Stimulated activated naive CD8-positive, alpha-beta T cell treated with anti-CD3 and anti-CD28 coated beads, Interleukin-15, amount 100 ng/mL, for 72 hours (primary cell): ENCODE measurements at regions not wholly inside any gene's neighbourhood (a gene's known extent, or its start where the extent isn't known, plus 50 kb on each side); places are given as distances from the start of the nearest gene placed in this dataset.
"Not testable (repeated sequence)": the region's sequence is repeated elsewhere in the genome, so short reads cannot be mapped to it uniquely, and the experiment has no call there.

ENCODE experiments used
- ATAC-seq: fragments of 150-1000 bp; cut with Tn5 transposase; 2 replicates; pipeline ENCODE4 v1.10.0; 2021; ENCODE audit warnings: mild to moderate bottlenecking, moderate library complexity
- DNase-seq, 2 donors: peaks; one replicate each; pipeline ENCODE4 v3.0.0; 2021 to 2022
- H3K27ac Mint-ChIP-seq, 2 donors: one replicate each; pipeline ENCODE4 v1.8.0; 2022; ENCODE audit warnings: mild to moderate bottlenecking in 2 of 2, mixed read lengths in 2 of 2, moderate library complexity in 2 of 2
- H3K27me3 Mint-ChIP-seq: one replicate; pipeline ENCODE4 v1.8.0; 2022; ENCODE audit warnings: mixed read lengths
- H3K4me1 Mint-ChIP-seq: one replicate; pipeline ENCODE4 v1.8.0; 2022; ENCODE audit warnings: mild to moderate bottlenecking, mixed read lengths
- H3K4me3 Mint-ChIP-seq, 2 donors: one replicate each; pipeline ENCODE4 v1.8.0; 2022; ENCODE audit warnings: mild to moderate bottlenecking in 2 of 2, mixed read lengths in 2 of 2, moderate library complexity in 1 of 2
- H3K9me3 Mint-ChIP-seq, 2 donors: one replicate each; pipeline ENCODE4 v1.8.0; 2022; ENCODE audit warnings: mixed read lengths in 2 of 2

- H3K4me3 Mint-ChIP-seq, result no peak overlapping the region
- H3K27me3 Mint-ChIP-seq, result no peaks in the 10 kb centered on the region
- H3K27ac Mint-ChIP-seq, result no peak overlapping the region
- DNase-seq (no peak), ATAC-seq (no peak)
- H3K4me1 Mint-ChIP-seq, result peaks cover 26% of the 10 kb centered on the region
- H3K9me3 Mint-ChIP-seq, result no peaks in the 10 kb centered on the region
Measured at GRCh38 chr11:86175626-86176025, 68.9 kb upstream of the EED start.

- Mint-ChIP-seq H3K9me3 (no peaks in the 10 kb centered on the region), H3K4me1 (peaks cover 26% of the 10 kb centered on the region), H3K27me3 (no peaks in the 10 kb centered on the region), H3K4me3 (no peak overlapping the region), H3K27ac (no peak overlapping the region)
- ATAC-seq, result no peak
- DNase-seq, result no peak
Measured at GRCh38 chr11:86175191-86175590, 69.4 kb upstream of the EED start.

- peaks cover 26% of the 10 kb centered on the region for H3K4me1 Mint-ChIP-seq
- ATAC-seq, result no peak
- no peak overlapping the region for H3K27ac Mint-ChIP-seq
- no peak overlapping the region for H3K4me3 Mint-ChIP-seq
- no peaks in the 10 kb centered on the region for H3K9me3 Mint-ChIP-seq
- no peak for DNase-seq
- no peaks in the 10 kb centered on the region for H3K27me3 Mint-ChIP-seq
Measured at GRCh38 chr11:86174101-86175046, 70.2 kb upstream of the EED start.

GRCh38 chr11:86172894-86173293 is 71.7 kb upstream of the EED start:
- Mint-ChIP-seq H3K4me3 (no peak overlapping the region), H3K4me1 (peaks cover 26% of the 10 kb centered on the region), H3K27ac (no peak overlapping the region), H3K9me3 (no peaks in the 10 kb centered on the region), H3K27me3 (no peaks in the 10 kb centered on the region)
- no peak for DNase-seq
- no peak for ATAC-seq

GRCh38 chr11:86171627-86172026 is 72.9 kb upstream of the EED start:
- Mint-ChIP-seq H3K27me3 (no peaks in the 10 kb centered on the region), H3K4me3 (no peak overlapping the region)
- ATAC-seq, result no peak

GRCh38 chr11:86167499-86168164 is 76.9 kb upstream of the EED start:
- Mint-ChIP-seq H3K4me3 (no peak overlapping the region), H3K27me3 (peaks cover 8% of the 10 kb centered on the region), H3K27ac (no peak overlapping the region), H3K4me1 (no peaks in the 10 kb centered on the region), H3K9me3 (no peaks in the 10 kb centered on the region)
- ATAC-seq (no peak), DNase-seq (no peak)

More at GRCh38 chr11:86171627-86172026, 72.9 kb upstream of the EED start:
- Mint-ChIP-seq H3K9me3 (no peaks in the 10 kb centered on the region), H3K27ac (no peak overlapping the region), H3K4me1 (peaks cover 17% of the 10 kb centered on the region)
- no peak for DNase-seq

GRCh38 chr11:86166287-86166686 is 78.3 kb upstream of the EED start:
- H3K4me1 Mint-ChIP-seq, H3K27me3 Mint-ChIP-seq, ATAC-seq, DNase-seq, H3K4me3 Mint-ChIP-seq, H3K27ac Mint-ChIP-seq, H3K9me3 Mint-ChIP-seq: not testable (repeated sequence)

- ATAC-seq, result no peak
- no peak overlapping the region for H3K27ac Mint-ChIP-seq
Measured at GRCh38 chr11:86164106-86164505, 80.4 kb upstream of the EED start.

GRCh38 chr11:86163221-86163876 is 81.2 kb upstream of the EED start:
- not testable (repeated sequence) for H3K27me3 Mint-ChIP-seq, H3K4me3 Mint-ChIP-seq, DNase-seq, H3K9me3 Mint-ChIP-seq, H3K27ac Mint-ChIP-seq, ATAC-seq
- peaks cover 15% of the 10 kb centered on the region for H3K4me1 Mint-ChIP-seq

More at GRCh38 chr11:86164106-86164505, 80.4 kb upstream of the EED start:
- H3K9me3 Mint-ChIP-seq, result no peaks in the 10 kb centered on the region
- H3K4me3 Mint-ChIP-seq, result no peak overlapping the region
- no peak for DNase-seq
- H3K4me1 Mint-ChIP-seq, result peaks cover 8% of the 10 kb centered on the region
- peaks cover 8% of the 10 kb centered on the region for H3K27me3 Mint-ChIP-seq

- Mint-ChIP-seq H3K4me3 (no peak overlapping the region), H3K4me1 (peaks cover 17% of the 10 kb centered on the region), H3K27me3 (peaks cover 8% of the 10 kb centered on the region), H3K27ac (no peak overlapping the region), H3K9me3 (no peaks in the 10 kb centered on the region)
- DNase-seq (no peak), ATAC-seq (peak; percentile 45)
Measured at GRCh38 chr11:86162239-86162638, 82.3 kb upstream of the EED start.

- DNase-seq (no peak), ATAC-seq (no peak)
- peak overlapping the region; percentile 83 to 86 for H3K27ac Mint-ChIP-seq
- peaks cover 8% of the 10 kb centered on the region for H3K27me3 Mint-ChIP-seq
- H3K4me3 Mint-ChIP-seq, result no peak overlapping the region
- H3K9me3 Mint-ChIP-seq, result no peaks in the 10 kb centered on the region
- H3K4me1 Mint-ChIP-seq, result peaks cover 17% of the 10 kb centered on the region
Measured at GRCh38 chr11:86161837-86162236, 82.7 kb upstream of the EED start.

- DNase-seq, result no peak
- Mint-ChIP-seq H3K9me3 (no peaks in the 10 kb centered on the region), H3K4me1 (peaks cover 20% of the 10 kb centered on the region), H3K27ac (no peak overlapping the region), H3K27me3 (peaks cover 12% of the 10 kb centered on the region), H3K4me3 (no peak overlapping the region)
- ATAC-seq, result no peak
Measured at GRCh38 chr11:86161336-86161735, 83.2 kb upstream of the EED start.

GRCh38 chr11:86160541-86161149 is 83.9 kb upstream of the EED start:
- H3K4me3 Mint-ChIP-seq, result no peak overlapping the region
- no peaks in the 10 kb centered on the region for H3K9me3 Mint-ChIP-seq
- H3K27ac Mint-ChIP-seq, result no peak overlapping the region
- DNase-seq, result no peak
- no peak for ATAC-seq
- peaks cover 15% of the 10 kb centered on the region for H3K27me3 Mint-ChIP-seq
- peaks cover 22% of the 10 kb centered on the region for H3K4me1 Mint-ChIP-seq

GRCh38 chr11:86159581-86159891 is 85.0 kb upstream of the EED start:
- DNase-seq (no peak), ATAC-seq (no peak)
- Mint-ChIP-seq H3K4me3 (no peak overlapping the region), H3K4me1 (peaks cover 22% of the 10 kb centered on the region), H3K27me3 (peaks cover 8% of the 10 kb centered on the region), H3K9me3 (no peaks in the 10 kb centered on the region), H3K27ac (no peak overlapping the region)

- ATAC-seq, result no peak
- H3K9me3 Mint-ChIP-seq, result no peaks in the 10 kb centered on the region
- H3K27ac Mint-ChIP-seq, result no peak overlapping the region
- peaks cover 22% of the 10 kb centered on the region for H3K4me1 Mint-ChIP-seq
- no peak overlapping the region for H3K4me3 Mint-ChIP-seq
- peaks cover 8% of the 10 kb centered on the region for H3K27me3 Mint-ChIP-seq
- DNase-seq, result no peak
Measured at GRCh38 chr11:86158704-86159580, 85.6 kb upstream of the EED start.
